ENCODE measurements at regions not wholly inside any gene's neighbourhood (a gene's known extent, or its start where the extent isn't known, plus 50 kb on each side); places are given as distances from the start of the nearest gene placed in this dataset.

- no peaks in the 10 kb centered on the region for H3K9me3 ChIP-seq (ENCODE audit: control insufficient read depth, low read depth, low read length)
- H3K36me3 ChIP-seq (ENCODE audit: control insufficient read depth, low read depth, low read length), result no peaks in the 10 kb centered on the region
- H3K9ac ChIP-seq (ENCODE audit: low read length), result no peak overlapping the region
- no peak overlapping the region for H3K27ac ChIP-seq (ENCODE audit: low read length)
- H3K4me3 ChIP-seq (ENCODE audit: low read length), result no peak overlapping the region
- no peaks in the 10 kb centered on the region for H3K27me3 ChIP-seq (ENCODE audit: control insufficient read depth, insufficient read depth, low read length)
- no peaks in the 10 kb centered on the region for H3K4me1 ChIP-seq (ENCODE audit: control insufficient read depth, low read depth, low read length)
Measured at GRCh38 chr9:11722957-11723356, 970.2 kb upstream of the TYRP1 start.

DNA sequence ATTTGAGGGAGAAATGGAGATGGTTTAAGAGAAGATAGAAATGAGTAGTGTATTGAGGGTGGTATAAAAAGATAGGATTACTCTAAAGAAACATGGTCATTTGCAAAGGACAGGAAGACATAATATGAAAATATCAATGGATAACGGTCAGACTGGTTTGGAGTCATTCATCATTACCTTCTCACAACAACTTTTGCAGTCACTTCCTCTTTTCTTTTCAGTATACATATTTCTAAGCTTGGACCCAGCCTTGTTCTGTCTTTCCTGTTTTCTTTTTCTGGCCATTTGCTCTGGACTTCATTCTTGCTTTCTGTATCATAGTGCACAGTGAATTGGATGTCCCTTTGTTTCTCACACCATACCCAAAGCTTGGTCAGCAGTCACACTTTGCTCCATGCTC lies 966.5 kb upstream of the TYRP1 start:
- Histone ChIP-seq H3K36me3 (ENCODE audit: control insufficient read depth, low read depth, low read length) (no peaks in the 10 kb centered on the region), H3K27ac (ENCODE audit: low read length) (no peak overlapping the region), H3K27me3 (ENCODE audit: control insufficient read depth, insufficient read depth, low read length) (no peaks in the 10 kb centered on the region), H3K9me3 (ENCODE audit: control insufficient read depth, low read depth, low read length) (no peaks in the 10 kb centered on the region), H3K4me1 (ENCODE audit: control insufficient read depth, low read depth, low read length) (no peaks in the 10 kb centered on the region), H3K4me3 (ENCODE audit: low read length) (no peak overlapping the region), H3K9ac (ENCODE audit: low read length) (no peak overlapping the region)

DNA sequence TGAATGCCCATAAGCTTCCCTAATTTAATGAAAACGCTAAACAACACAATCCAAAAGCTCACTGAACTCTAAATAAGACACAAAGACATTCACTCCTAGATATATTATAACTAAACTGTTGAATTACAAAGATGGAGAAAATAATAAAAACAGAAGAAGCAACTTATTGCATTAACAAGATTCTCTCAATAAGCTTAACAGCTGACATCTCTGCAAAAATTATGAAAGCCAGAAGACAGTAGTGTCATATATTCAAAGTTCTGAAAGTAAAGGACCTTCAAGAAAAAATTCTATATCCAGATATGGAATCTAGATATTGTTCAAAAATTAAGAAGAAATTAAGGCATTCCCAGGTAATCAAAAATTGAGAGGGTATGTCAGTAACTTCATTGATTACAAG lies 957.8 kb upstream of the TYRP1 start:
- Histone ChIP-seq H3K36me3 (ENCODE audit: control insufficient read depth, low read depth, low read length) (no peaks in the 10 kb centered on the region), H3K9me3 (ENCODE audit: control insufficient read depth, low read depth, low read length) (peaks cover 14% of the 10 kb centered on the region), H3K27ac (ENCODE audit: low read length) (no peak overlapping the region), H3K9ac (ENCODE audit: low read length) (no peak overlapping the region), H3K4me3 (ENCODE audit: low read length) (no peak overlapping the region), H3K27me3 (ENCODE audit: control insufficient read depth, insufficient read depth, low read length) (no peaks in the 10 kb centered on the region), H3K4me1 (ENCODE audit: control insufficient read depth, low read depth, low read length) (no peaks in the 10 kb centered on the region)

GRCh38 chr9:11742471-11742870 lies 950.7 kb upstream of the TYRP1 start:
- Histone ChIP-seq H3K4me1 (ENCODE audit: control insufficient read depth, low read depth, low read length) (no peaks in the 10 kb centered on the region), H3K9ac (ENCODE audit: low read length) (no peak overlapping the region), H3K9me3 (ENCODE audit: control insufficient read depth, low read depth, low read length) (no peaks in the 10 kb centered on the region), H3K27me3 (ENCODE audit: control insufficient read depth, insufficient read depth, low read length) (no peaks in the 10 kb centered on the region), H3K4me3 (ENCODE audit: low read length) (no peak overlapping the region), H3K36me3 (ENCODE audit: control insufficient read depth, low read depth, low read length) (no peaks in the 10 kb centered on the region), H3K27ac (ENCODE audit: low read length) (no peak overlapping the region)

DNA sequence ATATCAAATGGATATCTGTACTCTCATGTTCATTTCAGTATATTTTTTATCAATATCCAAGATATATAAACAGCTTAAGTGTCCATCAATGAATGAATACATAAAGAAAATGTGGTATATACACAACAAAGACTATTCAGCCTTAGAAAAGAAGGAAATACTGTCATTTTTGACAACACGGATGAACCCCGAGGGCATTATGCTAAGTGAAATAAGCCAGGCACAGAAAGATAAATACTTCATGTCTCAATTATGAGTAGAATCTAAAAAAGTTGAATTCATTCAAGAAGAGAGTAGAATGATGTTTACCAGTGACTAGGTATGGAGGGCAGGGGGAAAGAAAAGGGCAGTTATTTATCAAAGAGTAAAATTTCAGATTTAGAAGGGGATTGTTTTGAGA lies 949.8 kb upstream of the TYRP1 start:
- Histone ChIP-seq H3K36me3 (ENCODE audit: control insufficient read depth, low read depth, low read length) (no peaks in the 10 kb centered on the region), H3K9me3 (ENCODE audit: control insufficient read depth, low read depth, low read length) (no peaks in the 10 kb centered on the region), H3K4me1 (ENCODE audit: control insufficient read depth, low read depth, low read length) (no peaks in the 10 kb centered on the region), H3K27ac (ENCODE audit: low read length) (no peak overlapping the region), H3K4me3 (ENCODE audit: low read length) (no peak overlapping the region), H3K27me3 (ENCODE audit: control insufficient read depth, insufficient read depth, low read length) (no peaks in the 10 kb centered on the region), H3K9ac (ENCODE audit: low read length) (no peak overlapping the region)

- Histone ChIP-seq H3K4me1 (ENCODE audit: control insufficient read depth, low read depth, low read length) (no peaks in the 10 kb centered on the region), H3K4me3 (ENCODE audit: low read length) (no peak overlapping the region), H3K36me3 (ENCODE audit: control insufficient read depth, low read depth, low read length) (no peaks in the 10 kb centered on the region), H3K27me3 (ENCODE audit: control insufficient read depth, insufficient read depth, low read length) (no peaks in the 10 kb centered on the region), H3K9me3 (ENCODE audit: control insufficient read depth, low read depth, low read length) (no peaks in the 10 kb centered on the region), H3K27ac (ENCODE audit: low read length) (no peak overlapping the region), H3K9ac (ENCODE audit: low read length) (no peak overlapping the region)
Measured at GRCh38 chr9:11749396-11749795, 943.8 kb upstream of the TYRP1 start.

GRCh38 chr9:11755951-11756350 lies 937.2 kb upstream of the TYRP1 start:
- Histone ChIP-seq H3K27ac (ENCODE audit: low read length) (no peak overlapping the region), H3K36me3 (ENCODE audit: control insufficient read depth, low read depth, low read length) (no peaks in the 10 kb centered on the region), H3K27me3 (ENCODE audit: control insufficient read depth, insufficient read depth, low read length) (no peaks in the 10 kb centered on the region), H3K4me3 (ENCODE audit: low read length) (no peak overlapping the region), H3K9me3 (ENCODE audit: control insufficient read depth, low read depth, low read length) (no peaks in the 10 kb centered on the region), H3K9ac (ENCODE audit: low read length) (no peak overlapping the region), H3K4me1 (ENCODE audit: control insufficient read depth, low read depth, low read length) (no peaks in the 10 kb centered on the region)

- Histone ChIP-seq H3K9ac (ENCODE audit: low read length) (no peak overlapping the region), H3K36me3 (ENCODE audit: control insufficient read depth, low read depth, low read length) (no peaks in the 10 kb centered on the region), H3K27me3 (ENCODE audit: control insufficient read depth, insufficient read depth, low read length) (no peaks in the 10 kb centered on the region), H3K9me3 (ENCODE audit: control insufficient read depth, low read depth, low read length) (no peaks in the 10 kb centered on the region), H3K4me1 (ENCODE audit: control insufficient read depth, low read depth, low read length) (no peaks in the 10 kb centered on the region), H3K27ac (ENCODE audit: low read length) (no peak overlapping the region), H3K4me3 (ENCODE audit: low read length) (no peak overlapping the region)
Measured at GRCh38 chr9:11757408-11757807, 935.8 kb upstream of the TYRP1 start.

GRCh38 chr9:11758016-11758415 lies 935.2 kb upstream of the TYRP1 start:
- Histone ChIP-seq H3K27me3 (ENCODE audit: control insufficient read depth, insufficient read depth, low read length) (no peaks in the 10 kb centered on the region), H3K4me3 (ENCODE audit: low read length) (no peak overlapping the region), H3K36me3 (ENCODE audit: control insufficient read depth, low read depth, low read length) (no peaks in the 10 kb centered on the region), H3K9me3 (ENCODE audit: control insufficient read depth, low read depth, low read length) (no peaks in the 10 kb centered on the region), H3K9ac (ENCODE audit: low read length) (no peak overlapping the region), H3K27ac (ENCODE audit: low read length) (no peak overlapping the region), H3K4me1 (ENCODE audit: control insufficient read depth, low read depth, low read length) (no peaks in the 10 kb centered on the region)

- H3K9me3 ChIP-seq (ENCODE audit: control insufficient read depth, low read depth, low read length), result no peaks in the 10 kb centered on the region
- no peaks in the 10 kb centered on the region for H3K36me3 ChIP-seq (ENCODE audit: control insufficient read depth, low read depth, low read length)
- no peaks in the 10 kb centered on the region for H3K27me3 ChIP-seq (ENCODE audit: control insufficient read depth, insufficient read depth, low read length)
- no peak overlapping the region for H3K27ac ChIP-seq (ENCODE audit: low read length)
- H3K4me1 ChIP-seq (ENCODE audit: control insufficient read depth, low read depth, low read length), result no peaks in the 10 kb centered on the region
- no peak overlapping the region for H3K9ac ChIP-seq (ENCODE audit: low read length)
- H3K4me3 ChIP-seq (ENCODE audit: low read length), result no peak overlapping the region
Measured at GRCh38 chr9:11779971-11780370, 913.2 kb upstream of the TYRP1 start.

GRCh38 chr9:11792870-11793269 lies 900.3 kb upstream of the TYRP1 start:
- Histone ChIP-seq H3K27me3 (ENCODE audit: control insufficient read depth, insufficient read depth, low read length) (no peaks in the 10 kb centered on the region), H3K4me1 (ENCODE audit: control insufficient read depth, low read depth, low read length) (no peaks in the 10 kb centered on the region), H3K4me3 (ENCODE audit: low read length) (no peak overlapping the region), H3K9me3 (ENCODE audit: control insufficient read depth, low read depth, low read length) (no peaks in the 10 kb centered on the region), H3K36me3 (ENCODE audit: control insufficient read depth, low read depth, low read length) (no peaks in the 10 kb centered on the region), H3K9ac (ENCODE audit: low read length) (no peak overlapping the region), H3K27ac (ENCODE audit: low read length) (no peak overlapping the region)

DNA sequence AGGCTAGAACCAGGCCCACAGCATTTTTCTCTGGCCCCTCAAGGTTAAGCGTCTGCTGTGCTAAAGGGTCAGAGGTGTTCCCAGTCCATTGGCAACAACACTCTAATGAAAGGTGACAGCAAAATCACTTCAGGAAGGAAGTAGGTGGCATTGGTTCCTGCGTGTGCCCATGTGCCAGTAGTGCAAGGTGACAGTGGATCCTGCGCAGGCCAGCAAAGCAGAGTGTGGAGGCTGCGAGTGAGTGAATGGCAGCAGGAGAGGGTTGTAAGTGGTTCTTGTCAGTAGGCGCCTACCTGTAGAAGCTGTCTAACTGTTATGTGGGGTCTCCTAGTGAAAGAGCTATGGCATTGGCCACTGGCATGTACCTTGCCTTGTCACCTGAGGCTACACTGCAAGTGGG lies 898.2 kb upstream of the TYRP1 start:
- Histone ChIP-seq H3K9me3 (ENCODE audit: control insufficient read depth, low read depth, low read length) (no peaks in the 10 kb centered on the region), H3K9ac (ENCODE audit: low read length) (no peak overlapping the region), H3K4me1 (ENCODE audit: control insufficient read depth, low read depth, low read length) (no peaks in the 10 kb centered on the region), H3K27me3 (ENCODE audit: control insufficient read depth, insufficient read depth, low read length) (no peaks in the 10 kb centered on the region), H3K36me3 (ENCODE audit: control insufficient read depth, low read depth, low read length) (no peaks in the 10 kb centered on the region), H3K4me3 (ENCODE audit: low read length) (no peak overlapping the region), H3K27ac (ENCODE audit: low read length) (no peak overlapping the region)

Measured in iPS-18a (cell line).